Liver (tissue), 8 donors: ENCODE measurements at regions not wholly inside any gene's neighbourhood (a gene's known extent, or its start where the extent isn't known, plus 50 kb on each side); places are given as distances from the start of the nearest gene placed in this dataset.

Source experiments
- DNase-seq: peaks from one replicate; pipeline ENCODE4 v3.0.0-alpha.2; 2017; ENCODE audit warnings: low spot score
- H3K27ac ChIP-seq, 2 donors: one replicate each; pipeline ENCODE4 v1.7.0; 2013; ENCODE audit warnings: inconsistent platforms in 2 of 2, low read length in 2 of 2, control low read depth in 1 of 2, low read depth in 1 of 2, mild to moderate bottlenecking in 1 of 2
- H3K27me3 ChIP-seq, 4 donors: one replicate each; pipeline versions ENCODE4 v1.6.1 to v1.7.0; 2013; ENCODE audit warnings: low read length in 3 of 4, inconsistent platforms in 1 of 4, mild to moderate bottlenecking in 1 of 4, moderate library complexity in 1 of 4; ENCODE audit not compliant: control insufficient read depth in 4 of 4, insufficient read depth in 4 of 4
- H3K36me3 ChIP-seq, 4 donors: one replicate each; pipeline versions ENCODE4 v1.6.1 to v1.7.0; 2013; ENCODE audit warnings: low read length in 3 of 4, mild to moderate bottlenecking in 3 of 4, low read depth in 1 of 4, moderate library complexity in 1 of 4; ENCODE audit not compliant: control insufficient read depth in 4 of 4, insufficient read depth in 3 of 4
- H3K4me1 ChIP-seq, 4 donors: one replicate each; pipeline versions ENCODE4 v1.6.1 to v1.7.0; 2013; ENCODE audit warnings: low read length in 3 of 4, mild to moderate bottlenecking in 3 of 4, moderate library complexity in 1 of 4; ENCODE audit not compliant: control insufficient read depth in 4 of 4, insufficient read depth in 4 of 4
- H3K4me3 ChIP-seq, 3 donors: one replicate each; pipeline versions ENCODE4 v1.6.1 to v1.7.0; 2013; ENCODE audit warnings: low read length in 3 of 3, control low read depth in 1 of 3, low read depth in 1 of 3, mild to moderate bottlenecking in 1 of 3
- H3K9ac ChIP-seq, 2 donors: one replicate each; pipeline ENCODE4 v1.7.0; 2013; ENCODE audit warnings: low read length in 2 of 2, mild to moderate bottlenecking in 2 of 2, moderate library complexity in 2 of 2, control low read depth in 1 of 2, low read depth in 1 of 2
- H3K9me3 ChIP-seq, 4 donors: one replicate each; pipeline versions ENCODE4 v1.6.1 to v1.7.0; 2013; ENCODE audit warnings: low read length in 3 of 4; ENCODE audit not compliant: control insufficient read depth in 4 of 4
- EGR1 ChIP-seq, 2 donors: IDR thresholded peaks; 2 replicates each; pipeline ENCODE4 v1.6.1; 2016 to 2018; ENCODE audit warnings: antibody characterized with exemption in 2 of 2, low read depth in 2 of 2
- FOXA2 ChIP-seq: IDR thresholded peaks from 2 replicates; pipeline ENCODE4 v1.6.1; 2016; ENCODE audit warnings: antibody characterized with exemption
- GABPA ChIP-seq, 2 donors: IDR thresholded peaks in 1 of 2; conservative IDR thresholded peaks in 1 of 2; 2 replicates each; pipeline ENCODE4 v1.6.1; 2016; ENCODE audit warnings: antibody characterized with exemption in 2 of 2, mild to moderate bottlenecking in 1 of 2, moderate library complexity in 1 of 2
- HNF4G ChIP-seq: IDR thresholded peaks from 2 replicates; pipeline ENCODE4 v1.6.1; 2016; ENCODE audit warnings: antibody characterized with exemption
- JUND ChIP-seq, 2 donors: IDR thresholded peaks; 2 replicates each; pipeline ENCODE4 v1.6.1; 2016; ENCODE audit warnings: antibody characterized with exemption in 2 of 2
- NR2F2 ChIP-seq: IDR thresholded peaks from 2 replicates; pipeline ENCODE4 v1.6.1; 2016; ENCODE audit warnings: antibody characterized with exemption
- RAD21 ChIP-seq, 2 donors: IDR thresholded peaks; 2 replicates each; pipeline ENCODE4 v1.6.1; 2016; ENCODE audit warnings: antibody characterized with exemption in 2 of 2, mild to moderate bottlenecking in 2 of 2
- RXRA ChIP-seq, 2 donors: IDR thresholded peaks; 2 replicates each; pipeline ENCODE4 v1.6.1; 2017 to 2018; ENCODE audit warnings: antibody characterized with exemption in 2 of 2, mild to moderate bottlenecking in 1 of 2
- SP1 ChIP-seq: IDR thresholded peaks from 2 replicates; pipeline ENCODE4 v1.6.1; 2018; ENCODE audit warnings: antibody characterized with exemption, mild to moderate bottlenecking
- TAF1 ChIP-seq: conservative IDR thresholded peaks from 2 replicates; pipeline ENCODE4 v1.6.1; 2016; ENCODE audit warnings: antibody characterized with exemption, mild to moderate bottlenecking
- YY1 ChIP-seq: IDR thresholded peaks from 2 replicates; pipeline ENCODE4 v1.6.1; 2016; ENCODE audit warnings: antibody characterized with exemption, mild to moderate bottlenecking
- WGBS: extraction: QIAGEN DNeasy Blood & Tissue Kit; methylation state at CpG from one replicate; pipeline ENCODE4 v1.1.7; 2013; 5-methylcytosine and 5-hydroxymethylcytosine counted together
- TF ChIP-seq, protein P1 (sequence below): IDR thresholded peaks from 2 replicates; pipeline ENCODE4 v1.6.1; 2016; ENCODE audit warnings: antibody characterized with exemption
- TF ChIP-seq, protein P2 (sequence below): IDR thresholded peaks from 2 replicates; pipeline ENCODE4 v1.6.1; 2016; ENCODE audit warnings: antibody characterized with exemption, mild to moderate bottlenecking
- TF ChIP-seq, protein P3 (sequence below): IDR thresholded peaks from 2 replicates; pipeline ENCODE4 v1.6.1; 2016; ENCODE audit warnings: antibody characterized with exemption
- TF ChIP-seq, protein P4 (sequence below): fragments of 150-350 bp; IDR thresholded peaks from 2 replicates; pipeline ENCODE4 v1.5.1; 2017; ENCODE audit warnings: improper control_type of control experiment, low read depth, low read length; ENCODE audit not compliant: missing input control
- donor health status: healthy.
- donor health status: healthy.
- donor health status: healthy.
- donor health status: healthy.
- donor health status: healthy.

DNA sequence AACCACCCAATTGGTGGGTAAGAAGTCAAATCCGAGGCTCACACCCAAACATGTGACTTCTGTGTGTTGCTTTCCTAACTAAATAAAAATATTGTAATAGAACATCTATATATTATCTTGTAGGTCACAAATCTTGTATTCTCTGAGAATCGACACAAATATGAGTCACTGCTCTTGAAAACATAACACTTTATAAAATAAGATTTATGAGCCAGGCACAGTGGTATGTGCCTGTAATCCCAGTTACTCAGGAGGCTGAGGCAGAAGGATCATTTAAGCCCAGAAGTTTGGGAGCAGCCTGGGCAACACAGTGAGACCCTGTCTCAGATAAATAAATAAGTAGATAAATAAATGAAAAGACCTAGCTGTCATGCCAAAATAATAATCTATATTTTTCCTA is 624.1 kb downstream of the ANXA1 start:
- Histone ChIP-seq H3K4me3 (no peak overlapping the region), H3K4me1 (no peaks in the 10 kb centered on the region), H3K9ac (no peak overlapping the region), H3K36me3 (no peaks in the 10 kb centered on the region), H3K27ac (no peak overlapping the region), H3K9me3 (no peaks in the 10 kb centered on the region), H3K27me3 (peaks cover 0 to 5% (median 0%) of the 10 kb centered on the region in 4 donors)
- TF ChIP-seq GABPA (IDR thresholded peaks at IDR 0.05 in 1 of 2, conservative IDR thresholded peaks at IDR 0.05 in 1 of 2) (no peak), TAF1 (no peak)
- 74% methylated on average over 2 of the region's 2 CpGs for WGBS
- no peak for DNase-seq

DNA sequence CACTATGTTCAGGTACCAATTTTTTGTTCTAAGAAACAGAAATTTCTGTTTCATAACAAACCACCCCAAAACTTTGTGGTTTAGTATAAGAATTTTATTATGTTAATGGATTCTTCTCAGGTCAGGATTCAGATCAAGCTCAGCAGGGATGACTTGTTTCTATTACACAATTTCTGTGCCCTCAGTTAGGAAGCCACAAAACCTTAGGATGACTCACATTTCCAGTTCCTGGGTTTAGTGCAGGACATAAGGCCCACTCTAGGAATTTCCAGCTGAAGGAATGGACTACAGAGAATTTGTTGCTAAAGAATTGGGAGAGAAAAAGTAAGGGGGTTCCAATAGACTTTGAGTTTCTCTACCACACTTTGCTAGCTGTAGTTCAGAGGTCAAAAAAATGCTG is 629.3 kb downstream of the ANXA1 start:
- no peak for DNase-seq
- Histone ChIP-seq H3K4me3 (no peak overlapping the region), H3K27ac (no peak overlapping the region), H3K4me1 (no peaks in the 10 kb centered on the region), H3K36me3 (no peaks in the 10 kb centered on the region), H3K9me3 (no peaks in the 10 kb centered on the region), H3K27me3 (no peaks in the 10 kb centered on the region), H3K9ac (no peak overlapping the region)
- TF ChIP-seq, protein P1, sequence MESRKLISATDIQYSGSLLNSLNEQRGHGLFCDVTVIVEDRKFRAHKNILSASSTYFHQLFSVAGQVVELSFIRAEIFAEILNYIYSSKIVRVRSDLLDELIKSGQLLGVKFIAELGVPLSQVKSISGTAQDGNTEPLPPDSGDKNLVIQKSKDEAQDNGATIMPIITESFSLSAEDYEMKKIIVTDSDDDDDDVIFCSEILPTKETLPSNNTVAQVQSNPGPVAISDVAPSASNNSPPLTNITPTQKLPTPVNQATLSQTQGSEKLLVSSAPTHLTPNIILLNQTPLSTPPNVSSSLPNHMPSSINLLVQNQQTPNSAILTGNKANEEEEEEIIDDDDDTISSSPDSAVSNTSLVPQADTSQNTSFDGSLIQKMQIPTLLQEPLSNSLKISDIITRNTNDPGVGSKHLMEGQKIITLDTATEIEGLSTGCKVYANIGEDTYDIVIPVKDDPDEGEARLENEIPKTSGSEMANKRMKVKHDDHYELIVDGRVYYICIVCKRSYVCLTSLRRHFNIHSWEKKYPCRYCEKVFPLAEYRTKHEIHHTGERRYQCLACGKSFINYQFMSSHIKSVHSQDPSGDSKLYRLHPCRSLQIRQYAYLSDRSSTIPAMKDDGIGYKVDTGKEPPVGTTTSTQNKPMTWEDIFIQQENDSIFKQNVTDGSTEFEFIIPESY, result no peak
- no peak for TF ChIP-seq FOXA2
- no peak for TF ChIP-seq RAD21 (IDR thresholded peaks at IDR 0.05)
- no peak for TF ChIP-seq HNF4G
- TF ChIP-seq, protein P2, sequence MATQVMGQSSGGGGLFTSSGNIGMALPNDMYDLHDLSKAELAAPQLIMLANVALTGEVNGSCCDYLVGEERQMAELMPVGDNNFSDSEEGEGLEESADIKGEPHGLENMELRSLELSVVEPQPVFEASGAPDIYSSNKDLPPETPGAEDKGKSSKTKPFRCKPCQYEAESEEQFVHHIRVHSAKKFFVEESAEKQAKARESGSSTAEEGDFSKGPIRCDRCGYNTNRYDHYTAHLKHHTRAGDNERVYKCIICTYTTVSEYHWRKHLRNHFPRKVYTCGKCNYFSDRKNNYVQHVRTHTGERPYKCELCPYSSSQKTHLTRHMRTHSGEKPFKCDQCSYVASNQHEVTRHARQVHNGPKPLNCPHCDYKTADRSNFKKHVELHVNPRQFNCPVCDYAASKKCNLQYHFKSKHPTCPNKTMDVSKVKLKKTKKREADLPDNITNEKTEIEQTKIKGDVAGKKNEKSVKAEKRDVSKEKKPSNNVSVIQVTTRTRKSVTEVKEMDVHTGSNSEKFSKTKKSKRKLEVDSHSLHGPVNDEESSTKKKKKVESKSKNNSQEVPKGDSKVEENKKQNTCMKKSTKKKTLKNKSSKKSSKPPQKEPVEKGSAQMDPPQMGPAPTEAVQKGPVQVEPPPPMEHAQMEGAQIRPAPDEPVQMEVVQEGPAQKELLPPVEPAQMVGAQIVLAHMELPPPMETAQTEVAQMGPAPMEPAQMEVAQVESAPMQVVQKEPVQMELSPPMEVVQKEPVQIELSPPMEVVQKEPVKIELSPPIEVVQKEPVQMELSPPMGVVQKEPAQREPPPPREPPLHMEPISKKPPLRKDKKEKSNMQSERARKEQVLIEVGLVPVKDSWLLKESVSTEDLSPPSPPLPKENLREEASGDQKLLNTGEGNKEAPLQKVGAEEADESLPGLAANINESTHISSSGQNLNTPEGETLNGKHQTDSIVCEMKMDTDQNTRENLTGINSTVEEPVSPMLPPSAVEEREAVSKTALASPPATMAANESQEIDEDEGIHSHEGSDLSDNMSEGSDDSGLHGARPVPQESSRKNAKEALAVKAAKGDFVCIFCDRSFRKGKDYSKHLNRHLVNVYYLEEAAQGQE, result no peak
- TF ChIP-seq, protein P3, sequence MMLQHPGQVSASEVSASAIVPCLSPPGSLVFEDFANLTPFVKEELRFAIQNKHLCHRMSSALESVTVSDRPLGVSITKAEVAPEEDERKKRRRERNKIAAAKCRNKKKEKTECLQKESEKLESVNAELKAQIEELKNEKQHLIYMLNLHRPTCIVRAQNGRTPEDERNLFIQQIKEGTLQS, result no peak
- no peak for TF ChIP-seq SP1
- TF ChIP-seq YY1, result no peak
- no peak for TF ChIP-seq GABPA (IDR thresholded peaks at IDR 0.05 in 1 of 2, conservative IDR thresholded peaks at IDR 0.05 in 1 of 2)
- no peak for TF ChIP-seq JUND (IDR thresholded peaks at IDR 0.05)
- no peak for TF ChIP-seq TAF1
- TF ChIP-seq NR2F2, result no peak
- no peak for TF ChIP-seq EGR1 (IDR thresholded peaks at IDR 0.05; ENCODE audit: low read depth in 2 of 2)
- no peak for TF ChIP-seq RXRA (IDR thresholded peaks at IDR 0.05)
- TF ChIP-seq, protein P4, sequence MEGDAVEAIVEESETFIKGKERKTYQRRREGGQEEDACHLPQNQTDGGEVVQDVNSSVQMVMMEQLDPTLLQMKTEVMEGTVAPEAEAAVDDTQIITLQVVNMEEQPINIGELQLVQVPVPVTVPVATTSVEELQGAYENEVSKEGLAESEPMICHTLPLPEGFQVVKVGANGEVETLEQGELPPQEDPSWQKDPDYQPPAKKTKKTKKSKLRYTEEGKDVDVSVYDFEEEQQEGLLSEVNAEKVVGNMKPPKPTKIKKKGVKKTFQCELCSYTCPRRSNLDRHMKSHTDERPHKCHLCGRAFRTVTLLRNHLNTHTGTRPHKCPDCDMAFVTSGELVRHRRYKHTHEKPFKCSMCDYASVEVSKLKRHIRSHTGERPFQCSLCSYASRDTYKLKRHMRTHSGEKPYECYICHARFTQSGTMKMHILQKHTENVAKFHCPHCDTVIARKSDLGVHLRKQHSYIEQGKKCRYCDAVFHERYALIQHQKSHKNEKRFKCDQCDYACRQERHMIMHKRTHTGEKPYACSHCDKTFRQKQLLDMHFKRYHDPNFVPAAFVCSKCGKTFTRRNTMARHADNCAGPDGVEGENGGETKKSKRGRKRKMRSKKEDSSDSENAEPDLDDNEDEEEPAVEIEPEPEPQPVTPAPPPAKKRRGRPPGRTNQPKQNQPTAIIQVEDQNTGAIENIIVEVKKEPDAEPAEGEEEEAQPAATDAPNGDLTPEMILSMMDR, result no peak
